Transverse colon (tissue), 4 donors: ENCODE measurements at regions not wholly inside any gene's neighbourhood (a gene's known extent, or its start where the extent isn't known, plus 50 kb on each side); places are given as distances from the start of the nearest gene placed in this dataset.

Experiments
- DNase-seq: peaks from one replicate; pipeline ENCODE4 v3.0.0-alpha.2; 2019
- H3K27ac ChIP-seq, 4 donors: fragments of 200-600 bp; sonication (generic); 2 replicates each; pipeline ENCODE4 v1.5.1; 2016 to 2018; ENCODE audit warnings: inconsistent platforms in 4 of 4
- H3K27me3 ChIP-seq: fragments of 200-600 bp; sonication (generic); 2 replicates; pipeline ENCODE4 v1.5.1; 2017; ENCODE audit warnings: inconsistent platforms
- H3K36me3 ChIP-seq, 4 donors: fragments of 200-600 bp; sonication (generic); 2 replicates each; pipeline ENCODE4 v1.5.1; 2017 to 2019; ENCODE audit warnings: inconsistent platforms in 4 of 4
- H3K4me1 ChIP-seq, 4 donors: fragments of 200-600 bp; sonication (generic); 2 replicates each; pipeline ENCODE4 v1.5.1; 2017 to 2020; ENCODE audit warnings: inconsistent platforms in 4 of 4
- H3K4me3 ChIP-seq, 4 donors: fragments of 200-600 bp; sonication (generic); 1 replicate in 1 of 4; 2 replicates in 3 of 4; pipeline versions ENCODE4 v1.5.1 to v1.6.1; 2017 to 2019; ENCODE audit warnings: inconsistent platforms in 4 of 4
- H3K9me3 ChIP-seq, 2 donors: fragments of 200-600 bp; sonication (generic); 2 replicates each; pipeline ENCODE4 v1.5.1; 2017 to 2019; ENCODE audit warnings: inconsistent platforms in 2 of 2
- CTCF ChIP-seq, 5 experiments: fragments of 200-600 bp in 3 of 5; fragments of 450-650 bp in 2 of 5; sonication (generic) in 3 of 5; IDR thresholded peaks; 1 replicate in 2 of 5; 2 replicates in 3 of 5; pipeline ENCODE4 v1.5.1; 2016 to 2017; ENCODE audit warnings: antibody characterized with exemption in 5 of 5, inconsistent platforms in 3 of 5, mild to moderate bottlenecking in 2 of 5, moderate library complexity in 1 of 5
- EP300 ChIP-seq: sonication (generic); formaldehyde crosslinking; IDR thresholded peaks from one replicate; pipeline ENCODE4 v1.6.1; 2017; ENCODE audit warnings: antibody characterized with exemption, low read depth
- POLR2A ChIP-seq: fragments of 450-650 bp; IDR thresholded peaks from one replicate; pipeline ENCODE4 v1.6.1; 2016; ENCODE audit warnings: antibody characterized with exemption, mild to moderate bottlenecking, moderate library complexity
- POLR2AphosphoS5 ChIP-seq, 3 donors: sonication (generic); formaldehyde crosslinking; IDR thresholded peaks; one replicate each; pipeline ENCODE4 v1.6.1; 2016; ENCODE audit warnings: antibody characterized with exemption in 3 of 3
- WGBS, 2 donors: methylation state at CpG; one replicate each; pipeline ENCODE4 v1.1.5; 2018; ENCODE audit warnings: low coverage in 1 of 2; 5-methylcytosine and 5-hydroxymethylcytosine counted together
- in situ Hi-C, 4 donors: fragments of 200-750 bp; cut with MboI; loops; one replicate each; pipeline versions ENCODE4 v1.15.0 to v1.15.1; 2017; ENCODE audit warnings: low sequenced_read_pairs in 3 of 4, low pct_ligation_motif_present in 1 of 4, low pct_unique_long_range_greater_than_20kb in 1 of 4
- intact Hi-C: fragments of 100-400 bp; cut with DNase I; formaldehyde crosslinking; loops from one replicate; pipeline ENCODE4 v1.15.1; 2023; ENCODE audit warnings: low total_unique reads

- DNase-seq = no peak
- in situ Hi-C loops = no loop called here
- H3K27ac ChIP-seq = no peak overlapping the region
- 61 to 63% methylated on average over 3 to 13 of the region's 13 CpGs for WGBS, 2 donors
- no peak overlapping the region for H3K4me3 ChIP-seq
- H3K27me3 ChIP-seq = no peaks in the 10 kb centered on the region
- peaks cover 0 to 10% (median 4%) of the 10 kb centered on the region in 4 donors for H3K36me3 ChIP-seq
- peaks cover 0 to 5% (median 0%) of the 10 kb centered on the region in 4 donors for H3K4me1 ChIP-seq
- TF ChIP-seq EP300 (no peak), POLR2A (no peak), POLR2AphosphoS5 (IDR thresholded peaks at IDR 0.05) (no peak), CTCF (IDR thresholded peaks at IDR 0.05) (no peak)
- intact Hi-C loops = no loop called here
- no peaks in the 10 kb centered on the region for H3K9me3 ChIP-seq
Measured at GRCh38 chr1:232428786-232429530, 201.0 kb downstream of the SIPA1L2 start.

GRCh38 chr1:232428036-232428645 is 201.8 kb downstream of the SIPA1L2 start:
- peaks cover 0 to 5% (median 0%) of the 10 kb centered on the region in 4 donors for H3K4me1 ChIP-seq
- in situ Hi-C loops (no loop called here), intact Hi-C loops (no loop called here)
- peaks cover 0 to 16% (median 4%) of the 10 kb centered on the region in 4 donors for H3K36me3 ChIP-seq
- no peak overlapping the region for H3K4me3 ChIP-seq
- no peak overlapping the region for H3K27ac ChIP-seq
- TF ChIP-seq CTCF (IDR thresholded peaks at IDR 0.05) (no peak), POLR2A (no peak), EP300 (no peak), POLR2AphosphoS5 (IDR thresholded peaks at IDR 0.05) (no peak)
- H3K27me3 ChIP-seq = no peaks in the 10 kb centered on the region
- no peak for DNase-seq
- no peaks in the 10 kb centered on the region for H3K9me3 ChIP-seq
- WGBS, 2 donors = 80 to 89% methylated on average over 1 to 3 of the region's 3 CpGs

- Histone ChIP-seq H3K27ac (no peak overlapping the region), H3K27me3 (no peaks in the 10 kb centered on the region), H3K9me3 (no peaks in the 10 kb centered on the region), H3K36me3 (peaks cover 0 to 19% (median 4%) of the 10 kb centered on the region in 4 donors), H3K4me1 (peaks cover 0 to 5% (median 0%) of the 10 kb centered on the region in 4 donors), H3K4me3 (no peak overlapping the region)
- TF ChIP-seq POLR2A = no peak
- no peak for TF ChIP-seq POLR2AphosphoS5 (IDR thresholded peaks at IDR 0.05)
- TF ChIP-seq CTCF (IDR thresholded peaks at IDR 0.05) = no peak
- no peak for TF ChIP-seq EP300
- intact Hi-C loops = no loop called here
- in situ Hi-C loops = no loop called here
- DNase-seq = no peak
Measured at GRCh38 chr1:232426801-232427200, 203.1 kb downstream of the SIPA1L2 start.

GRCh38 chr1:232425421-232425820 is 204.5 kb downstream of the SIPA1L2 start:
- H3K36me3 ChIP-seq = peaks cover 0 to 19% (median 4%) of the 10 kb centered on the region in 4 donors
- intact Hi-C loops = no loop called here
- no peak overlapping the region for H3K27ac ChIP-seq
- peaks cover 0 to 5% (median 0%) of the 10 kb centered on the region in 4 donors for H3K4me1 ChIP-seq
- H3K4me3 ChIP-seq = no peak overlapping the region
- H3K27me3 ChIP-seq = no peaks in the 10 kb centered on the region
- H3K9me3 ChIP-seq = no peaks in the 10 kb centered on the region
- no peak for TF ChIP-seq CTCF (IDR thresholded peaks at IDR 0.05)
- TF ChIP-seq POLR2AphosphoS5 (IDR thresholded peaks at IDR 0.05) = no peak
- no peak for TF ChIP-seq POLR2A
- TF ChIP-seq EP300 = no peak
- DNase-seq = no peak
- in situ Hi-C loops = no loop called here
- 98 to 100% methylated on average over 1 to 15 of the region's 15 CpGs for WGBS, 2 donors
